GM12873 (cell line): ENCODE measurements at regions not wholly inside any gene's neighbourhood (a gene's known extent, or its start where the extent isn't known, plus 50 kb on each side); places are given as distances from the start of the nearest gene placed in this dataset.

Experiments used
- TF ChIP-seq, protein P1 (sequence below): IDR thresholded peaks from 2 replicates; pipeline ENCODE4 v1.5.1; 2012; ENCODE audit warnings: low read depth, mild to moderate bottlenecking, moderate library complexity, low read length, control low read depth; ENCODE audit not compliant: insufficient read depth; ENCODE audit errors: missing control alignments

DNA sequence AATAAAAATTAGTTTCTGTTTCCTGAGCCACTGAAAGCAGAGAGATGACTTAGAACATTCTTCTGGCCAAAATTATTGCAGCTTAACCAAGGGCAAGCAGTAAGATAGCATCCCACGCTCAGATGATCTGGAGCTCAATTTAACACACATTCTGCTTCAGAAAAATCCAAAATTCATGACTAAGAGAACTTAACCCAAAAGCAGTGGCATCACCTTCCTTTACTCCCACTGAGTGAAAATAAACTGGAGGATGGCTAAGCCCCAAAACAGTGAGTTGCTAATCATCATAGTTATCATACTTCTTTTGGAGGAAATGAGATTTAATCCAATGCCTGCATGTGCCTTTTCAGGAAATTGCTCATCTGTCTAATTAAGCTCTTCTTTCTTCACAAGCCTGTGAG, 195.4 kb downstream of the DUSP6 start:
- TF ChIP-seq, protein P1, sequence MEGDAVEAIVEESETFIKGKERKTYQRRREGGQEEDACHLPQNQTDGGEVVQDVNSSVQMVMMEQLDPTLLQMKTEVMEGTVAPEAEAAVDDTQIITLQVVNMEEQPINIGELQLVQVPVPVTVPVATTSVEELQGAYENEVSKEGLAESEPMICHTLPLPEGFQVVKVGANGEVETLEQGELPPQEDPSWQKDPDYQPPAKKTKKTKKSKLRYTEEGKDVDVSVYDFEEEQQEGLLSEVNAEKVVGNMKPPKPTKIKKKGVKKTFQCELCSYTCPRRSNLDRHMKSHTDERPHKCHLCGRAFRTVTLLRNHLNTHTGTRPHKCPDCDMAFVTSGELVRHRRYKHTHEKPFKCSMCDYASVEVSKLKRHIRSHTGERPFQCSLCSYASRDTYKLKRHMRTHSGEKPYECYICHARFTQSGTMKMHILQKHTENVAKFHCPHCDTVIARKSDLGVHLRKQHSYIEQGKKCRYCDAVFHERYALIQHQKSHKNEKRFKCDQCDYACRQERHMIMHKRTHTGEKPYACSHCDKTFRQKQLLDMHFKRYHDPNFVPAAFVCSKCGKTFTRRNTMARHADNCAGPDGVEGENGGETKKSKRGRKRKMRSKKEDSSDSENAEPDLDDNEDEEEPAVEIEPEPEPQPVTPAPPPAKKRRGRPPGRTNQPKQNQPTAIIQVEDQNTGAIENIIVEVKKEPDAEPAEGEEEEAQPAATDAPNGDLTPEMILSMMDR: no peak

DNA sequence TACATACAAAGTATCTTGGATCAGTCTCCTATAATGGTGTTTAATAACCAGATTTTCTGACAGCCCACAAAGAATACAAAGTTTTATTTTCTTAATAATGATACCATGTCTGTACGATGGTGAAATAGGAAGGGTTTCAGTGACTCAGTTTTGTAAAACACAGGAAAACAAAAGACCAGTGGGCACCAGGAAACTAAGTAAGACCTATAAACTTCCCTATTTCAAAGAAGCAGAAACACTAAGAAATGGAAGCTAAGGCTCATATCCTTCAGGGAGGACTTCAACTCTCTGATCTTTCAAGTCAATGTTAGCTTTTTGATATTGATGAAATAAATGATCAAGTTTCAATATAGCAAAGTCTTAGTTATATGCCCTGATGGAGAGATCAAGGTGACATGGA, 196.0 kb downstream of the DUSP6 start:
- TF ChIP-seq, protein P1: no peak

DNA sequence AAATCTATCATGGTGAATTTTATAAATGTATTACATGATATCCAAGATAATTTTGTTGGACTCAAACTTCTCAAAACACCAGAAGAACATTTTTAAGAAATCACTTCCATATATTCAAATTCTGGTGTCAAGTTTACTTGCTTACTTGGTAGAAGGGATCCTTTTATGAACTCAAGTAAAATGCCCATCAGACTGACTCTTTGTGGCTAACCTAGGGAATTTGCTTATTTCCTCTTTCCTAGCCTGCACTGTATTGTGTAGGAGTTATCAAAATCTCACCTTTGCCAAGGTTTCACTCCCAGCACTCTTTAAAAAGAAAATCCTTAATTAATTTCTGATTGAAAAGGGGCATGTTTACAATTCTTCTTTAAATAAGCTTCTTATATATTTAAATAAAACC, 196.5 kb downstream of the DUSP6 start:
- TF ChIP-seq, protein P1: no peak

GRCh38 chr12:89154743-89155499, 197.4 kb downstream of the DUSP6 start:
- TF ChIP-seq, protein P1: no peak

DNA sequence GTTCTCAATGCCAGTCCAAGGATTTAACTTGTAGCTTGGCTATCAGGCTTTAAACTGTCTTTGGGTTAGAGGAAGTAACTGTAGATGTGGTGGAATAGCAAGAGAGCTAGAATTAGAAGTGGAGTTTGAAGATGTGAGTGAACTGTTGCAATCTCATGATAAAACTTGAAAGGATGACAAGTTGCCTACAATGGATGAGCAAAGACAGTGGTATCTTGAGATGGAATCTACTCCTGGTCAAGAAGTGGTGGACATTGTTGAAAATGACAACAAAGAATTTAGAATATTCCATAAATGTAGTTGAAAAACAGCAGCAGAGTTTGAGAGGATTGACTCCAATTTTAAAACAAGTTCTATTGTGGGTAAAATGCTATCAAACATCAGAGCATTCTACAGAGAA, 199.0 kb downstream of the DUSP6 start:
- TF ChIP-seq, protein P1: no peak

DNA sequence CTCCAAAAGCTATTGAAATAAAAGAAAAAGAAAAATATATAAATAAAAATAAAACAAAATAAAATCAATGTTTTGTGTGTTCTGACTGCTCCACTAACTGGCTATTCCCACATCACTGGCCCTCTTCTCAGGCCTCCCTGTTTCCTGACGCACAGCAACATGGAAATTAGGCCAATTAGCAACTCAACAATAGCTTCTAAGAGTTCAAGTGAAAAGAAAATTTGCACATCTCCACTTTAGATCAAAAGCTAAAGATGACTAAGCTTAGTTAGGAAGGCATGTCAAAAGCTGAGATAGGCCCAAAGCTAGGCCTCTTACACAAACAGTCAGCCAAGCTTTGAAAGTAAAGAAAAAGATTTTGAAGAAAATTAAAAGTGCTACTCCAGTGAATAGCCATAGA, 200.8 kb downstream of the DUSP6 start:
- TF ChIP-seq, protein P1: no peak

DNA sequence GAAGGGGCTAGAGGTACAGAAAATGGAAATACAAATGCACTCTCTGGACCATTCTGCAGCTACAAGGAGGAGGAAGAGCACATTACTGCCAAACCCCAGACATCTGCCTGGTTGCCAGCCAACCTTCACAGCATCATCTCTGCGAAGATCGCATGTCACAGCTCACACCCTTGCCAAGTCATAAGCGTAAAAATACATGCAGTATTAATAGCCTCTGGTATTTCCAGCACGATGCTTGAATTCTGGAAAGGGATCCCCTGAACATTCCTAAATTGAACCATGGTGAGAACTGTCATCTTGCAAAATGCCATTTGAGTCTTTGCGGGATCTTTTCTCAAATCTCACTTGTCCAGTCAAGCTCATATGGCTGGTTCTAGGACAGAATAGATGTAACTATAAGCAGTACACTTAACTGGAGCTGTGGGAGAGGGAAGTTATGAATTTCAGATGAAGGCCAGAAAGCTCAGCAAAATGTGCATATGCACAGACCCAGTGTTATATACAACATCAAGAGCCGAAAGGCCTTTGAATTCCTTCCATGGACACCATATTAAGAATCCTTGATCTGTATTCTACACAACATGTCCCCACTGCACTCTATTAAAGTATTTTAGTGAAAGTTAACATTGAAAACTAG, 211.6 kb downstream of the DUSP6 start:
- TF ChIP-seq, protein P1: no peak
